GM12878 (cell line): ENCODE measurements at regions not wholly inside any gene's neighbourhood (a gene's known extent, or its start where the extent isn't known, plus 50 kb on each side); places are given as distances from the start of the nearest gene placed in this dataset.

Experiments used
- POLR2A ChIP-seq: IDR thresholded peaks from 2 replicates; pipeline ENCODE4 v1.6.1; 2011; ENCODE audit warnings: low read depth, mild to moderate bottlenecking, low read length
- POLR2AphosphoS2 ChIP-seq: IDR thresholded peaks from 2 replicates; pipeline ENCODE4 v1.6.1; 2011; ENCODE audit warnings: low read depth, mild to moderate bottlenecking, low read length, improper control_type of control experiment, moderate library complexity
- POLR2AphosphoS5 ChIP-seq: IDR thresholded peaks from 2 replicates; pipeline ENCODE4 v1.6.1; 2011; ENCODE audit warnings: mild to moderate bottlenecking, low read length, inconsistent platforms

GRCh38 chr10:3620818-3621217, 164.2 kb downstream of the KLF6 start:
- TF ChIP-seq POLR2AphosphoS2 (no peak), POLR2A (no peak), POLR2AphosphoS5 (no peak)
